GM12878 (cell line): ENCODE measurements at regions not wholly inside any gene's neighbourhood (a gene's known extent, or its start where the extent isn't known, plus 50 kb on each side); places are given as distances from the start of the nearest gene placed in this dataset.

Source experiments
- ATAC-seq: fragments of 200-7000 bp; cut with Tn5 transposase; 3 replicates; pipeline ENCODE4 v1.9.1; 2020; ENCODE audit warnings: mild to moderate bottlenecking, moderate library complexity
- BruUV-seq: library from RNA; stranded (reverse); fragments of 400-500 nt; replicated peaks from 2 replicates; lab custom pipeline; 2021; lab: Mats Ljungman, UMichigan
- CTCF ChIA-PET: fragments of 300-600 bp; sonication (Branson Sonifier 250); formaldehyde crosslinking; extraction: SDS; loops from one replicate; lab custom pipeline; 2021; ENCODE audit warnings: inconsistent platforms; lab: Yijun Ruan, JAX
- POLR2A ChIA-PET: fragments of 350-600 bp; formaldehyde crosslinking; extraction: SDS; loops from one replicate; lab custom pipeline; 2021; ENCODE audit warnings: inconsistent platforms; lab: Charles Lee
- RAD21 ChIA-PET: fragments of 300-600 bp; sonication (Branson Sonifier 250); formaldehyde crosslinking; loops from one replicate; lab custom pipeline; 2023; ENCODE audit warnings: antibody characterized with exemption; ENCODE audit not compliant: unreplicated experiment; lab: Charles Lee
- SMC1A ChIA-PET: fragments of 300-600 bp; sonication (Branson Sonifier 250); formaldehyde crosslinking; loops from one replicate; lab custom pipeline; 2023; ENCODE audit not compliant: unreplicated experiment, uncharacterized antibody; lab: Charles Lee
- DNase-seq: peaks from one replicate; pipeline ENCODE4 v3.0.0-alpha.2; 2011; ENCODE audit warnings: low read depth, low spot score
- FAIRE-seq: peaks from 3 replicates; lab custom pipeline; 2011; peaks lifted over from hg19 to GRCh38; lab: Jason Lieb, UNC
- H2AFZ ChIP-seq: 2 replicates; pipeline ENCODE4 v1.6.0; 2011; ENCODE audit warnings: low read depth, low read length, control low read depth; ENCODE audit not compliant: control insufficient read depth
- H3K27ac ChIP-seq: 2 replicates; pipeline ENCODE4 v1.5.1; 2011; ENCODE audit warnings: control low read depth; ENCODE audit not compliant: control insufficient read depth, insufficient read depth
- H3K27me3 ChIP-seq, 2 experiments: replicated peaks in 1 of 2; 2 replicates each; pipeline versions ENCODE4 v1.6.0 to v1.6.1; 2011; ENCODE audit warnings: low read length in 1 of 2; ENCODE audit not compliant: control insufficient read depth in 2 of 2, insufficient read depth in 2 of 2
- H3K36me3 ChIP-seq, 2 experiments: 2 replicates each; pipeline ENCODE4 v1.5.1; 2011; ENCODE audit warnings: low read length in 1 of 2; ENCODE audit not compliant: control insufficient read depth in 2 of 2, insufficient read depth in 2 of 2
- H3K4me1 ChIP-seq: 2 replicates; pipeline ENCODE4 v1.6.1; 2011; ENCODE audit warnings: mild to moderate bottlenecking, low read length, moderate library complexity, mixed read lengths; ENCODE audit not compliant: control insufficient read depth, insufficient read depth
- H3K4me2 ChIP-seq: 2 replicates; pipeline ENCODE4 v1.6.0; 2011; ENCODE audit warnings: control low read depth; ENCODE audit not compliant: control insufficient read depth, insufficient read depth
- H3K4me3 ChIP-seq: fragments of 200-600 bp; sonication (generic); 2 replicates; pipeline ENCODE4 v1.5.1; 2016
- H3K79me2 ChIP-seq: 2 replicates; pipeline ENCODE4 v1.6.0; 2011; ENCODE audit warnings: low read length; ENCODE audit not compliant: control insufficient read depth, insufficient read depth
- H3K9ac ChIP-seq: 2 replicates; pipeline ENCODE4 v1.8.0; 2011; ENCODE audit warnings: low read length, control low read depth, mixed read lengths; ENCODE audit not compliant: control insufficient read depth, insufficient read depth
- H3K9me3 ChIP-seq: replicated peaks from 3 replicates; pipeline ENCODE4 v1.5.1; 2011; ENCODE audit warnings: mild to moderate bottlenecking, low read length; ENCODE audit not compliant: control insufficient read depth, insufficient read depth
- H4K20me1 ChIP-seq: 2 replicates; pipeline ENCODE4 v1.6.0; 2011; ENCODE audit not compliant: control insufficient read depth, insufficient read depth
- BACH1 ChIP-seq: fragments of 450-650 bp; IDR thresholded peaks from 2 replicates; pipeline ENCODE4 v1.6.1; 2017; ENCODE audit warnings: mild to moderate bottlenecking, borderline replicate concordance
- BCL3 ChIP-seq: IDR thresholded peaks from 2 replicates; pipeline ENCODE4 v1.6.1; 2011; ENCODE audit warnings: borderline replicate concordance, low read depth, mild to moderate bottlenecking, moderate library complexity, low read length; ENCODE audit not compliant: insufficient read depth, poor library complexity, severe bottlenecking
- CBFB ChIP-seq: IDR thresholded peaks from 2 replicates; pipeline ENCODE4 v1.6.1; 2016; ENCODE audit warnings: antibody characterized with exemption, low read depth
- CUX1 ChIP-seq: IDR thresholded peaks from 2 replicates; pipeline ENCODE4 v1.6.1; 2012; ENCODE audit warnings: improper control_type of control experiment, low read depth, low read length; ENCODE audit not compliant: insufficient replicate concordance
- E2F4 ChIP-seq: IDR thresholded peaks from 2 replicates; pipeline ENCODE4 v1.6.1; 2012; ENCODE audit warnings: low read depth, low read length, improper control_type of control experiment
- EZH2 ChIP-seq: IDR thresholded peaks from 2 replicates; pipeline ENCODE4 v1.6.1; 2012; ENCODE audit warnings: low read depth, mild to moderate bottlenecking, control low read depth, inconsistent platforms, low read length, borderline replicate concordance; ENCODE audit not compliant: control insufficient read depth
- IRF3 ChIP-seq: fragments of 450-650 bp; IDR thresholded peaks from 2 replicates; pipeline ENCODE4 v1.6.1; 2014; ENCODE audit warnings: mild to moderate bottlenecking
- NR2F1 ChIP-seq: fragments of 450-650 bp; conservative IDR thresholded peaks from 2 replicates; pipeline ENCODE4 v1.6.1; 2017; ENCODE audit warnings: mild to moderate bottlenecking
- PKNOX1 ChIP-seq: fragments of 450-650 bp; IDR thresholded peaks from 2 replicates; pipeline ENCODE4 v1.6.1; 2016; ENCODE audit warnings: mild to moderate bottlenecking
- SIN3A ChIP-seq: IDR thresholded peaks from 2 replicates; pipeline ENCODE4 v1.6.1; 2012; ENCODE audit warnings: low read depth, low read length, improper control_type of control experiment
- ZNF274 ChIP-seq: IDR thresholded peaks from one replicate; pipeline ENCODE4 v1.8.0; 2011; ENCODE audit not compliant: insufficient read length, insufficient read depth
- WGBS: methylation state at CpG from one replicate; pipeline ENCODE4 v1.1.6; 2016; ENCODE audit warnings: low lambda C conversion rate; ENCODE audit not compliant: insufficient replicate concordance, insufficient coverage; ENCODE audit errors: missing lambda C conversion rate; 5-methylcytosine and 5-hydroxymethylcytosine counted together
- in situ Hi-C: fragments of 300-500 bp; cut with MboI; formaldehyde crosslinking; loops from 9 replicates; pipeline ENCODE4 v1.14.3; 2018; ENCODE audit warnings: mixed read lengths
- intact Hi-C: fragments of 100-400 bp; cut with micrococcal nuclease; formaldehyde crosslinking; loops from one replicate; pipeline ENCODE4 v1.14.2; 2022; ENCODE audit not compliant: unreplicated experiment

GRCh38 chr13:26495750-26496149 lies 61.7 kb upstream of the WASF3 start:
- H3K27ac ChIP-seq, result no peak overlapping the region
- no peak overlapping the region for H3K9ac ChIP-seq
- H3K79me2 ChIP-seq, result no peaks in the 10 kb centered on the region
- H3K4me2 ChIP-seq, result no peak overlapping the region
- in situ Hi-C loops, result no loop called here
- H4K20me1 ChIP-seq, result no peaks in the 10 kb centered on the region
- no peak overlapping the region for H3K4me3 ChIP-seq
- H3K4me1 ChIP-seq, result no peaks in the 10 kb centered on the region
- H3K27me3 ChIP-seq, result no peaks in the 10 kb centered on the region; a peak in 1 of 4 replicates
- ChIA-PET POLR2A (no interaction called here), CTCF (interaction anchor here (0.6 to 11.6 kb wide), 6 partner anchors 9 to 921 kb away, joined by 3 to 218 read pairs (median 6); no protein-coding TSS in a partner anchor), SMC1A (interaction anchor here (1.7 to 4.3 kb wide), 3 partner anchors 13 to 312 kb away, joined by 4 to 70 read pairs (median 7); no protein-coding TSS in a partner anchor), RAD21 (interaction anchor here (4.0 kb wide), 1 partner anchor 311 kb away, joined by 76 read pairs; no protein-coding TSS in a partner anchor)
- intact Hi-C loops, result loop anchor here (1.0 to 5.0 kb wide), 2 partner anchors 202 to 311 kb away; no protein-coding TSS in a partner anchor
- ATAC-seq, result no peak
- FAIRE-seq, result no peak
- BruUV-seq, result no TSS peak
- no peaks in the 10 kb centered on the region for H3K9me3 ChIP-seq
- whole genome bisulfite sequencing, result 3% methylated on average over 3 of the region's 3 CpGs
- no peak overlapping the region for H2AFZ ChIP-seq
- DNase-seq, result no peak
- no peaks in the 10 kb centered on the region for H3K36me3 ChIP-seq
- TF ChIP-seq ZNF274 (no peak), SIN3A (no peak), IRF3 (no peak), NR2F1 (no peak), CBFB (no peak), BCL3 (no peak), PKNOX1 (no peak), BACH1 (no peak), E2F4 (no peak), CUX1 (no peak), EZH2 (no peak)
